Large intestine (tissue), 3 donors: ENCODE measurements at regions not wholly inside any gene's neighbourhood (a gene's known extent, or its start where the extent isn't known, plus 50 kb on each side); places are given as distances from the start of the nearest gene placed in this dataset.

Source experiments
- DNase-seq, 2 donors: peaks; one replicate each; pipeline versions ENCODE4 v3.0.0 to v3.0.0-alpha.2; 2013
- H3K27ac ChIP-seq: one replicate; pipeline ENCODE4 v1.5.1; 2013; ENCODE audit warnings: low read length
- H3K27me3 ChIP-seq: 2 replicates; pipeline ENCODE4 v1.6.1; 2013; ENCODE audit warnings: low read length; ENCODE audit not compliant: control insufficient read depth, insufficient read depth
- H3K36me3 ChIP-seq: 2 replicates; pipeline ENCODE4 v1.6.1; 2013; ENCODE audit warnings: low read length; ENCODE audit not compliant: control insufficient read depth, insufficient read depth
- H3K4me1 ChIP-seq: one replicate; pipeline ENCODE4 v1.6.1; 2013; ENCODE audit warnings: low read length; ENCODE audit not compliant: control insufficient read depth, insufficient read depth
- H3K4me3 ChIP-seq: one replicate; pipeline ENCODE4 v1.5.1; 2013; ENCODE audit warnings: low read length
- H3K9me3 ChIP-seq: one replicate; pipeline ENCODE4 v1.6.1; 2013; ENCODE audit warnings: mild to moderate bottlenecking, low read depth, low read length, moderate library complexity; ENCODE audit not compliant: control insufficient read depth
- WGBS: methylation state at CpG from one replicate; pipeline ENCODE4 v1.1.5; 2013; ENCODE audit warnings: low lambda C conversion rate; ENCODE audit not compliant: insufficient coverage; 5-methylcytosine and 5-hydroxymethylcytosine counted together

- no peaks in the 10 kb centered on the region for H3K36me3 ChIP-seq
- no peak overlapping the region for H3K4me3 ChIP-seq
- peaks cover 63% of the 10 kb centered on the region for H3K27me3 ChIP-seq
- no peak for DNase-seq
- no peaks in the 10 kb centered on the region for H3K9me3 ChIP-seq
- no CpG with 5 or more reads among the region's 7 CpGs for WGBS
- no peak overlapping the region for H3K27ac ChIP-seq
- peaks cover 5% of the 10 kb centered on the region for H3K4me1 ChIP-seq
Observed at GRCh38 chr14:96744262-96744661, 52.9 kb upstream of the VRK1 start.

GRCh38 chr14:96745500-96746051 lies 51.6 kb upstream of the VRK1 start:
- Histone ChIP-seq H3K27ac (no peak overlapping the region), H3K9me3 (no peaks in the 10 kb centered on the region), H3K4me1 (peaks cover 5% of the 10 kb centered on the region), H3K27me3 (peaks cover 55% of the 10 kb centered on the region), H3K36me3 (no peaks in the 10 kb centered on the region), H3K4me3 (no peak overlapping the region)
- DNase-seq: no peak
- WGBS: no CpG with 5 or more reads among the region's 4 CpGs

GRCh38 chr14:96746101-96746500 lies 51.1 kb upstream of the VRK1 start:
- Histone ChIP-seq H3K4me1 (peaks cover 2% of the 10 kb centered on the region), H3K9me3 (no peaks in the 10 kb centered on the region), H3K36me3 (no peaks in the 10 kb centered on the region), H3K27me3 (peaks cover 49% of the 10 kb centered on the region), H3K27ac (no peak overlapping the region), H3K4me3 (no peak overlapping the region)
- WGBS: no CpG with 5 or more reads among the region's 3 CpGs
- no peak for DNase-seq

- WGBS: 67% methylated on average over 4 of the region's 13 CpGs
- H3K4me3 ChIP-seq: no peak overlapping the region
- no peak overlapping the region for H3K27ac ChIP-seq
- no peaks in the 10 kb centered on the region for H3K36me3 ChIP-seq
- no peaks in the 10 kb centered on the region for H3K9me3 ChIP-seq
- no peak for DNase-seq
- no peaks in the 10 kb centered on the region for H3K4me1 ChIP-seq
- peaks cover 43% of the 10 kb centered on the region for H3K27me3 ChIP-seq
Observed at GRCh38 chr14:96747006-96747405, 50.2 kb upstream of the VRK1 start.
